ENCODE measurements at regions not wholly inside any gene's neighbourhood (a gene's known extent, or its start where the extent isn't known, plus 50 kb on each side); places are given as distances from the start of the nearest gene placed in this dataset.

DNA sequence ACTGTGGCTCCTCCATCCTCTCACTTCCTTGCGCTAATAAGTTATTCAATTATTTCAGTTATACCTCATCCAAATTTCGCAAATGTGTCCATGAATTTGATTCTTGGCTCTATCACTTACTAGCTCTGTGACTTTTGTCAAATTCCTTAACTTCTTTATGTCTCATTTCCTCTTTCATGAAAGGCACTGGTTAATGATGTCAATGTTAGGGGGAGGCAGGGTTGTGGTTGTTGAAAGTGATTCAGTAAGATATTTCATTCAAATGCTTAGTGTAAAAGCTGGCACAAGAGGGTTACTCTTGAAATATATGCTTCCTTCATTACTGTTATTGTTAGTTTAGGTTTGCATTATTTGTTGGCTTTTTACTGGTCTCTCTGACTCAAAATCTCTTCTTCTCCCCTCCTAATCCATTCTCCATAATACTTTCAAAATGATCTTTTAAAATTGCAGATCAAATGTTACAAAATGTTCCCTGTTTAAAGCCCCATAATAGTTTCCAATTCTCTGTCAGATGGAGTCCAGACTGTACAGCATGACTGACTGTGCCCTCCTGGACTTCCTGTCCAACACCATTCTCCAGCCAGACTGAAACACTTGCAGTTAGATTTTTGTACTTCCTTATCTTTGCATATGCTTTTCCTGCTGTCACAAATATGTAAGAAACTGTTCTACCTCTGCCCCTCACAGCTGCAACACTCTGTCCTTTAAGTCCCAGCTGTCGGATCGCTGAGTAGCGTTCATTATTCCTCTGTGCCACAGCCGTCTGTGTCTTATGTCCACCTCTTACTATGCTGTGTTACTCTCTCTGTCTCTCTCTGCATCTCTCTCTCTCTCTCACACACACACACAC, 510.6 kb upstream of the RAG2 start:
- H3K36me3 Mint-ChIP-seq (ENCODE audit: low read depth) = no peaks in the 10 kb centered on the region
- no peaks in the 10 kb centered on the region for H3K27me3 Mint-ChIP-seq
- H3K4me1 Mint-ChIP-seq = no peaks in the 10 kb centered on the region
- H3K27ac Mint-ChIP-seq = no peak overlapping the region
- H3K9me3 Mint-ChIP-seq = peaks cover 20% of the 10 kb centered on the region
- ATAC-seq (replicated peaks) = no peak
- no peak overlapping the region for H3K4me3 Mint-ChIP-seq

DNA sequence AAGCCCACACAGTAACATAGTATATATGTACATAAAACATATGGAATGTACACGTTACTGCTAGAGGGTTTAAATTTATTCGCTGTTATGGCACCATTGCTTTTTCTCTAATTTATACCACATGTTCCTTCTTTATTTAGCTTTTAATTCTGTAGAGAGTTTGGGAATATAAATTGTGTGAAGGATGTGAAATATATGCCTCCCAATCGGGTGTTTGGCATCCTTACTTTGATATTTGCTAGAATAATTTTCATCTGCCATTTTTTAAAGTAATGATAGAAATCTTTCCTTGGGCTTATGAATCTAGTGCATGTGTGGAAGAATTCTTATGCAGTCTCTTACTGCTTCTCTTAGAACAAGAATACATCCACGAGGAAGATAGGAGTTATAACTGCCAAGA, 509.8 kb upstream of the RAG2 start:
- Mint-ChIP-seq H3K27ac (no peak overlapping the region), H3K9me3 (peaks cover 21% of the 10 kb centered on the region), H3K4me1 (no peaks in the 10 kb centered on the region), H3K36me3 (ENCODE audit: low read depth) (no peaks in the 10 kb centered on the region), H3K27me3 (no peaks in the 10 kb centered on the region), H3K4me3 (no peak overlapping the region)
- ATAC-seq (replicated peaks) = no peak

DNA sequence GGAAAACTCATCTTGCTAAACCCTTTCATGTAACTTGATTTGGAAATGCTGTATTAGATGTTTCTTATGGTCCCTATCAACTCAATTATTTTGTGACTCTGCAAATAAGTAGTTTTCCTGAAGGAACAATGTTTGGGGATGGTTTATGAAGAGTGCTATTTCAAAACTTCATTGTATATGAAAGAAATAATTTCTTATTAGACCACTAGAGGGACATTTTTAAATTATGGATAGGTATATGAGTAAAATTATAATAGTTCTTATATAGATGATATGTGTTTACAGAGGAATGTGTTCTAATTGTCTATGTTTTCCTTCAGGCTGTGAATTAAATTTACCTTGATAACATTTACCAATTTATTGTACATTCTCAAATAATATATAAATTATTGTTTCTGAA, 509.4 kb upstream of the RAG2 start:
- Mint-ChIP-seq H3K4me3 (no peak overlapping the region), H3K4me1 (no peaks in the 10 kb centered on the region), H3K9me3 (peaks cover 21% of the 10 kb centered on the region), H3K27ac (no peak overlapping the region), H3K27me3 (no peaks in the 10 kb centered on the region), H3K36me3 (ENCODE audit: low read depth) (no peaks in the 10 kb centered on the region)
- no peak for ATAC-seq (replicated peaks)

DNA sequence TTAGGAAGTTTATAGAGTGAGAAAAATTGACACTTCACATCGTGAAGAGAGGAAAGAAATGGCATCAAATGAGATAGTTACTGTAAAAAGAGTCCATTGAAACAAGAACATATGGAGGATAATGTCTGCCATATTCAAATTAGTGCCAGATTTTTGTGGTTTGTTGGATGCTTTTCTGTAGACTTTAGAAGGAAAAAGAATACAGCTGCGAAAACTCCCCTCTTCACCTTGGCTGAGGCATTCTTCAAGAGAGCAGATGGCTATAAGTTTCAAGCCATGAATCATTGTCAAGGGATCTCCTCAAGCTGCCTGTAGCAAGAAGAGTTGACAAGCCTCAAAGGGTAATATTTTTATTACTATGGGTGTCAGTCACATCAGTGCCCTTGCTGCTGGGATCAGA, 507.4 kb upstream of the RAG2 start:
- peaks cover 21% of the 10 kb centered on the region for H3K9me3 Mint-ChIP-seq
- H3K27me3 Mint-ChIP-seq = no peaks in the 10 kb centered on the region
- no peaks in the 10 kb centered on the region for H3K36me3 Mint-ChIP-seq (ENCODE audit: low read depth)
- no peak overlapping the region for H3K4me3 Mint-ChIP-seq
- no peak for ATAC-seq (replicated peaks)
- no peak overlapping the region for H3K27ac Mint-ChIP-seq
- no peaks in the 10 kb centered on the region for H3K4me1 Mint-ChIP-seq

DNA sequence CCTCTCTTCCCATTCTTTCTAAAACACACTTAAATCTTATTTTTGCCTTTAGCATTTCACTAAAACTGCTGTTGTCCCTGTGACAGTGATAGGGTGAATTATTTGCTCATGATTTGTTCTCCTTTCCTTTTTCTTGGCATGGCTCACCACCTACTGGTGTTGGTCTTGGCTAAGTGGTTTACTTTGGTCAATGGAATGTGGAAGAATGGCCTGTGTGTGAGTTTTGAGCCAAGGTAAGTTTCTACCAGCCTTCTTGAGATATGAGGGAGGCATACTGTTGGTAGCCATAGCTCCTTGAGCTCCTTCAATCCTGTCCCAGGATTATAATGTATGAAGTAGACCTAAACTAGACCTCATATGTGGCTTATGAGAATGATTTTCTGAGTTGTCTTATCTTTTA, 506.3 kb upstream of the RAG2 start:
- Mint-ChIP-seq H3K36me3 (ENCODE audit: low read depth) (no peaks in the 10 kb centered on the region), H3K4me1 (no peaks in the 10 kb centered on the region), H3K4me3 (no peak overlapping the region), H3K27ac (no peak overlapping the region), H3K9me3 (peaks cover 21% of the 10 kb centered on the region), H3K27me3 (no peaks in the 10 kb centered on the region)
- no peak for ATAC-seq (replicated peaks)

DNA sequence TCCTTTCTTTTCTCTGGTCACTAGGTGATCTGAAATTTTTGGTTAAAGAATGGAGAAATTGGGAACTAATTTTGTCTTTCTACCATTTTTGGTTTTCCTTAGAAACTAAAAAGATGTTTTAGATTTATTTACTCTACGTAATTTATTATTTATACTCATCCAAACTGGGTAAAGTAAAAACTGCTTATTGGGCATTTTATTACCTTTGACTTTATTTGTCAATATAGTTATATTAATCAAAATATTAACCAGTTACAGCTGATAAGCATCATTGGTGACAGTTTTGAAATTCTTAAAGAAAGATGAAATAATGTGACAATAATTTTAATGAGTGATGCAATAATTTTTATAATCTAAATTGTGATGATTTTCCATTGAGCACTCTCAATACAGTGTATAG, 502.0 kb upstream of the RAG2 start:
- Mint-ChIP-seq H3K4me3 (no peak overlapping the region), H3K4me1 (no peaks in the 10 kb centered on the region), H3K27ac (no peak overlapping the region), H3K36me3 (ENCODE audit: low read depth) (no peaks in the 10 kb centered on the region), H3K9me3 (peaks cover 12% of the 10 kb centered on the region), H3K27me3 (no peaks in the 10 kb centered on the region)
- no peak for ATAC-seq (replicated peaks)

DNA sequence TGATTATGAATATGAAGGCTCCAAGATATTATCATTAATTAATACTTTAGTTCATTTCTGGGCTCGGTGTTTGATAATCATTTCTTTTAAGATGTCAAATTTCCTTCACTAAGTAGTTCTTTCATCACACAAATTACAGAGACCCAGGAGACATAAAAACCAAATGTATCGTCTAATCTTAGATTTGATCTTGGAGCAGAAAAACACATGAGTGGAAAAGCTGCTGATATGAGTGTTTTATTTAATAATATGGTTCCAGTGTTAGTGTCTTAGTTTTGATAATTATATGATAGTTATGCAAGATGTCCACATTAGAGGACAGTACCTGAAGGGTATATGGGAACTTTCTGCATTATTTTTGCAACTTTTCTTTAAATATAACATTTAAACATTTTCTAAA, 494.5 kb upstream of the RAG2 start:
- H3K4me3 Mint-ChIP-seq = no peak overlapping the region
- H3K27me3 Mint-ChIP-seq = no peaks in the 10 kb centered on the region
- ATAC-seq (replicated peaks) = no peak
- no peak overlapping the region for H3K27ac Mint-ChIP-seq
- H3K36me3 Mint-ChIP-seq (ENCODE audit: low read depth) = no peaks in the 10 kb centered on the region
- no peaks in the 10 kb centered on the region for H3K4me1 Mint-ChIP-seq
- H3K9me3 Mint-ChIP-seq = peaks cover 13% of the 10 kb centered on the region

DNA sequence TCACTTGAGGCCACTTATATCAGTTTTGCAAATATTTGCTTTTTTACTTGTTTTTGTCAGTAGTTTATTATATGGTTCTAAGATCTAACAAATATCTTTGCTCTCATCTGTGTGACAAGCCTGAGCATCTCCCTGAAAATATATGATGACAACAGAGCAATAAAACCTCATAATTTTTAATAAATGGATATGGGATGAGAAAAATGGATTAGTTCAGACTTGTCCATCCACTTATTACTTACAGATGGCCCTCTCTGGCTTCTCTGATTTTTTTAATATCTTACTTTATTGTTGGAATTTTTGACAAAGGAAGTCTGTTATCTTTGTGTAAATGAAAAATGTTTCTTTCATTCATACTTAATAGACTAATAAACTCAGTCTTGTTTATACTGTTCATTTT, 491.4 kb upstream of the RAG2 start:
- no peaks in the 10 kb centered on the region for H3K27me3 Mint-ChIP-seq
- no peak overlapping the region for H3K27ac Mint-ChIP-seq
- peaks cover 5% of the 10 kb centered on the region for H3K9me3 Mint-ChIP-seq
- H3K36me3 Mint-ChIP-seq (ENCODE audit: low read depth) = no peaks in the 10 kb centered on the region
- no peaks in the 10 kb centered on the region for H3K4me1 Mint-ChIP-seq
- no peak overlapping the region for H3K4me3 Mint-ChIP-seq
- no peak for ATAC-seq (replicated peaks)

DNA sequence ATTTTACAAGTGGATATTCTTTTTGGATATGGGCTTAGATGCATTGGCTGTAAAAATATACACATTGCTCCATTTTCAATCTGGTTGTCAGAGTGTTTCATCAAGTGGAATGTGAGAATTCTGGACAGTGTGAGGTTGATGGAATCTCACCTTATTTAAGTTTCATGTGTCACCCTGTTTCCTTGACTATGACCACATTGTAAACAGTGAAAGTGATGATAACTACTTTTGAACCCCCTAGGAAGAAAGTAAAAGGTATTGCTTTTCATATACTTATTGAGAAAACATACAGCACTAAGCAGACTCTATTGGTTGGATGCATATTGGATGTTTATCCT, 490.5 kb upstream of the RAG2 start:
- Mint-ChIP-seq H3K27ac (no peak overlapping the region), H3K4me1 (no peaks in the 10 kb centered on the region), H3K27me3 (no peaks in the 10 kb centered on the region), H3K9me3 (no peaks in the 10 kb centered on the region), H3K4me3 (no peak overlapping the region), H3K36me3 (ENCODE audit: low read depth) (no peaks in the 10 kb centered on the region)
- ATAC-seq (replicated peaks) = no peak

DNA sequence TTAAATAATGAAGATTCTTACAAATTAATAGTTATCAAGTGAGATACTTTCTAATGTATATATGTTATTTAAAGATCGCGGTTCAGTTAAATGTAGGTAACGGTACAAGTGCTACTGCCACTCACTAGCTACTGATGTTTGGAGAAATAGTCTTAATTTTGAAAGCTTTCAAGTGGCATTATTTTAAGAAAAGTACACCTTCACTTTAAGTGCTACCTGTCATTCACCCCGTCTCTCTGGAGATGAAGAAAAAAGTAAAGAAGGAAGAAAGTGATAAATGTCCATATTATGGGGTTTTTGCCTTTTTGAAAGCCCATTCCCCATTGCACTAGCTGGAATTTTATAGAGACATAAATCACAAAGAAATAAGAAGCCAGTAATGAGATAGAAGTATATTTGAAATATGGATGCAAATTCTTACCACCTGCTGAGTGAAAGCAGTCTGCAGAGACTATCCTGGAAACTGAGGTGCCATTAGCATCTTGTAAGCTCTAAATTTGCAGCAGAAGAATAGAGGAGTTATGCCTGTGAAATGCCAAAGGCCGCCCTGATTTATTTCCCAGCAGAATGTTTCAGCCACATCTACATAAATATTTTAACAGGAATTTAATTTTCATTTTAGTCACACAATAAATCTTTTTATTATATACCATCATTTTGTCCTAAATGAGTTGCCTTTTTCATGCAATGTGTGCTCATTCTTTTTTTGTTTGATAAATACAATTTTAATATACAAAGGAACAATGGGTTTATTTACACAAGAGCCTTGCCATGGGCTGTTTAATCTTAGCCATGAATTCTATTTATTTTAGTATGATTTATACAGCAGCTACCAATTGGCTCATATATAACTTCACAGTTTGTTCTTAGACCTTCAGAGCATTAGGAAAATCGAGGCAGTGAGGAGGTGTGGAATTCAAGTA, 489.9 kb upstream of the RAG2 start:
- ATAC-seq (replicated peaks) = no peak
- Mint-ChIP-seq H3K36me3 (ENCODE audit: low read depth) (no peaks in the 10 kb centered on the region), H3K4me3 (no peak overlapping the region), H3K9me3 (no peaks in the 10 kb centered on the region), H3K27ac (no peak overlapping the region), H3K4me1 (no peaks in the 10 kb centered on the region), H3K27me3 (no peaks in the 10 kb centered on the region)

DNA sequence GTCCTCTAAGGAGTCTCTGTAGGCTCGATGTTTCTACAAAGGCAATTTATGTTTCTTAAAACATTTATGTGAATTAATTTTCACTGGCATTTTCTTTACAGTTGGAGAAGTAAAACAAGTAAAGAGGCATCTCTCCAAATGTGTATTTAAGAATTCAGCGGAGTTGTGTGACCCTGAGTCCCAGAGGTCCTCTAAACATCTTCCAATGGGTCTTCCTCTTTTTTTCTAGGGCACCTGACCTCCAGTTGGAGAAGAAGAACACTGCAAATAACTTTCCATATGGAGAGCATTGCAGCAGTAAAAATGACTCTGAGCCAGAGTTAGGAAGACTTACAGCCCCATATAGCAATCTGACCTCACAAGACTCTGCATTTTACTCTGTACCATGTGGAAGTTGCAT, 480.5 kb upstream of the RAG2 start:
- ATAC-seq (replicated peaks) = no peak
- peaks cover 12% of the 10 kb centered on the region for H3K9me3 Mint-ChIP-seq
- no peaks in the 10 kb centered on the region for H3K4me1 Mint-ChIP-seq
- no peak overlapping the region for H3K4me3 Mint-ChIP-seq
- no peak overlapping the region for H3K27ac Mint-ChIP-seq
- no peaks in the 10 kb centered on the region for H3K27me3 Mint-ChIP-seq
- no peaks in the 10 kb centered on the region for H3K36me3 Mint-ChIP-seq (ENCODE audit: low read depth)

DNA sequence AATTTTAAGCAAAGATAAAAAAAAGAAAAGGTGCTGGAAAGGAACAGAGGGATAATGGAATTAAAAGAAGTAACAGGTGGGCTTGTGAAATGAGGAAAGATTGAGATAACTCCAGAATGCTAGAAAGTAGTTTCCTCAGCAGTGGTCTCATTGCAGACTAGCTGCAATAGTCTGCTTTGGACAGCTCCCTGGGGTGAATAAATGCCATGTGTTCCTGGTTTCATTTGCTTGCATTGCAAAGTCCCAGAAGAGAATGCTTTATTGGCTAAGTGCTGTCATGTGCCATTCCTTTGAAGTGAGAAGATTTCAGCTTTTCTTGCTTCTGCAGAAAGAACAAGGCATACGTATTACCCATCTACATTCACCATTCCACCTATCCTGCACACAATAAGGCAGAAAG, 478.8 kb upstream of the RAG2 start:
- Mint-ChIP-seq H3K4me1 (no peaks in the 10 kb centered on the region), H3K36me3 (ENCODE audit: low read depth) (no peaks in the 10 kb centered on the region), H3K9me3 (peaks cover 10% of the 10 kb centered on the region), H3K27ac (no peak overlapping the region), H3K27me3 (no peaks in the 10 kb centered on the region), H3K4me3 (no peak overlapping the region)
- no peak for ATAC-seq (replicated peaks)

DNA sequence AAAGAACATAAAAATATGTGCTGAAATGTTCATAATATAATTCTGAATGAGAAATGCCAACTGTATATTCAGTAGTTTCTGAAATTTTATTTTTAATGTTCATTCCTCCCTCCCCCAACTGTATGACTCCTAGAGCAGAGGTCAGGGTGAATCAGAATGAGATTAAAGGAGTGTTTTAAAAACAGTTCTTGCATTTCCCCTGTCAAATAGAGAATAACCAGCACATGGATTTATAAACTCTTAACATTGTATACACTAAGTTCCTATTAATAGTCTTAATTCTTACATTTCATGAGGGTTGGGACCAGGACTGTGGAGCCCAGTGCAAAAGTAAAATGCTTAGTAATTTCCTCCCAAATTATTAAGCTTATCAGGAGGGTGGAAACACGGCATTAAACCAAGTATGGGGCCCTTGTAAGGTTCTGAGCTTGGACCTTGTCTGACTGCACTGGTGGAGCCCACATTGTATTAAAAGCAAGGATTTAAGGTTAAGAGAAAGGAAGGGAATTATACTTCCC, 474.6 kb upstream of the RAG2 start:
- H3K36me3 Mint-ChIP-seq (ENCODE audit: low read depth) = no peaks in the 10 kb centered on the region
- no peak overlapping the region for H3K4me3 Mint-ChIP-seq
- no peak for ATAC-seq (replicated peaks)
- H3K27ac Mint-ChIP-seq = no peak overlapping the region
- no peaks in the 10 kb centered on the region for H3K4me1 Mint-ChIP-seq
- peaks cover 4% of the 10 kb centered on the region for H3K9me3 Mint-ChIP-seq
- H3K27me3 Mint-ChIP-seq = no peaks in the 10 kb centered on the region

DNA sequence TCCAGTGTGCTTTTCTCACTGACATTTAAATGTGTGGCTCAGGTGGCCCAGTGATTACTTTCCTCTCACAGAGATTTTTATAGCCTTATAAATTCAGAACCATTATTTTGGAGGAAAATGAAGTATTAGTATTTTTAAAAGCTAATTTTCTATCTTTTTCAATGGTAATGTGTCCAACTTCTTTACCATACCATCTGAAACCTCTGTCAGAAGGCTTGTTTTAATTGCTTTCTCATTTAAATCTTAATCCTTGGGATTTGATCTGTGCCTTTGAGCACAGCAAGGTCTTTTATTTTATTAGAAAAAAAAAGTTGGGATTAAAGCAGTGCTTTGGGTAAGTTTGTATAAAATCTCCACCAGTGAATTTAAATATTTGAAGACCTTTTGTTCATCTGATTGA, 452.3 kb upstream of the RAG2 start:
- Mint-ChIP-seq H3K27me3 (no peaks in the 10 kb centered on the region), H3K4me1 (no peaks in the 10 kb centered on the region), H3K9me3 (peaks cover 4% of the 10 kb centered on the region), H3K4me3 (no peak overlapping the region), H3K27ac (no peak overlapping the region), H3K36me3 (ENCODE audit: low read depth) (no peaks in the 10 kb centered on the region)
- no peak for ATAC-seq (replicated peaks)

DNA sequence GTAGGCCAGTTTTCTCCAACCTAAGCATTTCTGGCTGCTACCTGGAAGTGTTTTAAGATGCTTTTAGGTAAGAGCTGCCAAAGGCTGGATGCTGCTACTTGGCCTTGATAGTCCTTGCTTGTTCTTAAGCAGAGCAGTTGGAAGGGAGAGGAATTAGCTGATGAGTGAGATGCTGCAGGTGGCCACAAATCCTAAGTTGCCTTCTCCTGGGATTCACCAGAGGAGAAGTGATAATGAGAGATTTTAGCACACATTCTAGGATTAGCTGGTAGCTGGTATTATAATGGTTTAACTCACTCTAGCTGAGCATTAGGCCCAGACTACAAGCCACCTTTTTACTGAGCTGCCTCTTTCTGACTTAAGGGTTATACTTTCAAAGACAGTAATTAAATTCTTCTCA, 442.9 kb upstream of the RAG2 start:
- no peaks in the 10 kb centered on the region for H3K36me3 Mint-ChIP-seq (ENCODE audit: low read depth)
- no peaks in the 10 kb centered on the region for H3K4me1 Mint-ChIP-seq
- ATAC-seq (replicated peaks) = no peak
- no peak overlapping the region for H3K4me3 Mint-ChIP-seq
- no peak overlapping the region for H3K27ac Mint-ChIP-seq
- peaks cover 5% of the 10 kb centered on the region for H3K9me3 Mint-ChIP-seq
- no peaks in the 10 kb centered on the region for H3K27me3 Mint-ChIP-seq

All from activated T-helper 17 cell treated with anti-CD3 and anti-CD28 coated beads, Interleukin-2, amount 50 U/mL, for 72 hours (primary cell).